Astrocyte of the cerebellum (primary cell): ENCODE measurements at regions not wholly inside any gene's neighbourhood (a gene's known extent, or its start where the extent isn't known, plus 50 kb on each side); places are given as distances from the start of the nearest gene placed in this dataset.
"Not testable (repeated sequence)": the region's sequence is repeated elsewhere in the genome, so short reads cannot be mapped to it uniquely, and the experiment has no call there.

Experiments
- DNase-seq: peaks from one replicate; pipeline ENCODE4 v3.0.0-alpha.2; 2011; ENCODE audit warnings: low read depth
- H3K4me3 ChIP-seq: 2 replicates; pipeline ENCODE4 v1.5.1; 2011; ENCODE audit warnings: mild to moderate bottlenecking, low read depth, low read length, moderate library complexity
- in situ Hi-C: cut with HindIII; loops from 2 replicates; pipeline ENCODE4 v1.10.0; 2017; ENCODE audit warnings: low sequenced_read_pairs
- TF ChIP-seq, protein P1 (sequence below): IDR thresholded peaks from 2 replicates; pipeline ENCODE4 v1.5.1; 2012; ENCODE audit warnings: low read length, low read depth, moderate library complexity, mild to moderate bottlenecking; ENCODE audit errors: missing control alignments

DNA sequence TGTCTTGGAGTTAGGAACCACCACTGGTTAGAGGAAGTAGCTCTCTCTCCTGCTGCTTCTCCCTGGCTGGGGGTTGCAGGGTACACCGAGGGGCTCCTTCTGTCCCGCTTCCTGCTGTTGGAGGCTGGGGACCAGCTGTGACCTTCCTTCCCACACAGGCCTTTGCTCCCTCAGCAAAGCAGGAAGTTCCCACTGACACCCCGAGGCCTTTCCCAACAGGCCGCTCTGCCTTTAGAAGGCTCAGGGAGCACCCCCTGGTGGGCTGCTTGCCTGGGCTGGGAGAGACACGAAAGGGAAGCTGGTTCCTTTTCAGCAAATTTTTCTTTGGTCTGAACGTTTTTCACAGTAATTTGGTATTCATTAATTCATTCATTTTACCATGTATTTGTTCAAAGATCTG is 527.9 kb upstream of the B3GAT1 start:
- DNase-seq = no peak
- TF ChIP-seq, protein P1, sequence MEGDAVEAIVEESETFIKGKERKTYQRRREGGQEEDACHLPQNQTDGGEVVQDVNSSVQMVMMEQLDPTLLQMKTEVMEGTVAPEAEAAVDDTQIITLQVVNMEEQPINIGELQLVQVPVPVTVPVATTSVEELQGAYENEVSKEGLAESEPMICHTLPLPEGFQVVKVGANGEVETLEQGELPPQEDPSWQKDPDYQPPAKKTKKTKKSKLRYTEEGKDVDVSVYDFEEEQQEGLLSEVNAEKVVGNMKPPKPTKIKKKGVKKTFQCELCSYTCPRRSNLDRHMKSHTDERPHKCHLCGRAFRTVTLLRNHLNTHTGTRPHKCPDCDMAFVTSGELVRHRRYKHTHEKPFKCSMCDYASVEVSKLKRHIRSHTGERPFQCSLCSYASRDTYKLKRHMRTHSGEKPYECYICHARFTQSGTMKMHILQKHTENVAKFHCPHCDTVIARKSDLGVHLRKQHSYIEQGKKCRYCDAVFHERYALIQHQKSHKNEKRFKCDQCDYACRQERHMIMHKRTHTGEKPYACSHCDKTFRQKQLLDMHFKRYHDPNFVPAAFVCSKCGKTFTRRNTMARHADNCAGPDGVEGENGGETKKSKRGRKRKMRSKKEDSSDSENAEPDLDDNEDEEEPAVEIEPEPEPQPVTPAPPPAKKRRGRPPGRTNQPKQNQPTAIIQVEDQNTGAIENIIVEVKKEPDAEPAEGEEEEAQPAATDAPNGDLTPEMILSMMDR = no peak
- H3K4me3 ChIP-seq = no peak overlapping the region
- in situ Hi-C loops = no loop called here

DNA sequence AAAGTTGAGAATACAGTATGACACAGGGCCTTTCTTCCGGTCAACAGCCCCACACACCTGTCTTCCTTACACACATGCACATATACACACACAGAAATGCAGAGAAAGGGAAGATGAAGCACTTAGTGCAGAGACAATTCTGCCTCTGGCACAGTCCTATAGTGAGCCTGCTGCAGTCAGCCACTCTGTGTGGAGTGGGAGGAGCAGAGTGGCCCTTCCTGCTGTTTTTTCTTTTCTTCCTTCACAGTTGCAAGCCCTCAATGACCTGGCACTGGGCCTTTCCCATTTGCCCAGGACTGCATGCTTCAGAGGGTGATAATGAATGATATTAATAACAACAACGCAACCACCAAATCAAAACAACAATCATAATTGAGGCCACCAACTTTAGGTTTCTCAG is 527.0 kb upstream of the B3GAT1 start:
- in situ Hi-C loops = no loop called here
- TF ChIP-seq, protein P1 = no peak
- H3K4me3 ChIP-seq = no peak overlapping the region
- DNase-seq = no peak

DNA sequence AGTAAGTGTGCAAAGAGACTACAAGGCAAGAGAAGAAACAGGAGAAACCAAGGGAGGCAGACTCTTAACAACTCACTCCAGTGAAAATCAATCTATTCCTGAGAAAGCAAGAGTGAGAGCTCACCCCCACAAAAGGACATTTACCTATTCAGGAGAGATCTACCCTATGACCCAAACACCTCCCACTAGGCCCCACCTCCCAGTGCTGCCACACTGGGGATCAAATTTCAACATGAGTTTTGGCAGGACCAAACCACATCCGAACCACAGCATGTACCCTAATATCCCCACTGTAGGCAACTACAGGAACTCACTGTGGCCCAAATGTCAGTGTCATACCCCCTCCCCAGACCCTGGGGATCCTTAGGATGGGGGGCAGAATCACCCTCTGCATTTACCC is 526.2 kb upstream of the B3GAT1 start:
- TF ChIP-seq, protein P1 = no peak
- DNase-seq = no peak
- in situ Hi-C loops = no loop called here
- H3K4me3 ChIP-seq = no peak overlapping the region

DNA sequence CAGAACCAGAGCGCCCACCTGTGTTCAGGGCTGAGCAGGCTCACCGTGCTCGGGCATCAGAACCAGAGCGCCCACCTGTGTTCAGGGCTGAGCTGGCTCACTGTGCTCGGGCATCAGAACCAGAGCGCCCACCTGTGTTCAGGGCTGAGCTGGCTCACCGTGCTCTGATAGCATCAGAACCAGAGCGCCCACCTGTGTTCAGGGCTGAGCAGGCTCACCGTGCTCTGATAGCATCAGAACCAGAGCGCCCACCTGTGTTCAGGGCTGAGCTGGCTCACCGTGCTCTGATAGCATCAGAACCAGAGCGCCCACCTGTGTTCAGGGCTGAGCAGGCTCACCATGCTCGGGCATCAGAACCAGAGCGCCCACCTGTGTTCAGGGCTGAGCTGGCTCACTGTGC is 525.2 kb upstream of the B3GAT1 start:
- DNase-seq, H3K4me3 ChIP-seq, in situ Hi-C loops: not testable (repeated sequence)

- no peak for DNase-seq
- in situ Hi-C loops = loop anchor here (5.0 kb wide), 1 partner anchor 50 kb away; no protein-coding TSS in a partner anchor
- no peak overlapping the region for H3K4me3 ChIP-seq
- TF ChIP-seq, protein P1 = no peak
Observed at GRCh38 chr11:134932761-134933160, 520.7 kb upstream of the B3GAT1 start.

GRCh38 chr11:134925432-134925831 is 513.4 kb upstream of the B3GAT1 start:
- TF ChIP-seq, protein P1 = no peak
- no peak for DNase-seq
- in situ Hi-C loops = no loop called here
- H3K4me3 ChIP-seq = no peak overlapping the region

DNA sequence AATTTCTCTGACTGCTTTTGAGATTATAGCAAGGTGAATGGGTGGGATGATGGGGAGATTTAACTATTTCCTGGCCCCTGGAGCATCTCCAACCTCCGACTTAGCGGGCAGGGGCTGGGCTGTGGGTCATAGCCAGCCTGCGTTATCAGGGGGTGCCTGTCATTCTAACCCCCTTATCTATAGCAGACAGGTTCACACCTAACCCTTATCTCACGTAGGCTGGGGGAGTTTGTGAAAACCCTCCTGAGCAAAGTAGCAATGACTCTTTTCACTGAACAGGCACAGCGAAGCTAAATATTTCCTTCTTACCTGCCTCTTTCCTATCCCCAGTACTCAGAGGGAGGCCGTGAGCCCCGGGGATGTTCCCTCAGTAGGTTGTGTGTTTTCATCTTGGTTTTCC is 511.4 kb upstream of the B3GAT1 start:
- TF ChIP-seq, protein P1 = no peak
- DNase-seq = no peak
- H3K4me3 ChIP-seq = no peak overlapping the region
- in situ Hi-C loops = no loop called here
